Peyer's patch (tissue), 4 donors: ENCODE measurements at regions not wholly inside any gene's neighbourhood (a gene's known extent, or its start where the extent isn't known, plus 50 kb on each side); places are given as distances from the start of the nearest gene placed in this dataset.

ENCODE experiments used
- DNase-seq, 3 donors: peaks; one replicate each; pipeline ENCODE4 v3.0.0-alpha.2; 2017 to 2019
- H3K27ac ChIP-seq, 4 donors: fragments of 200-600 bp; sonication (generic); one replicate each; pipeline ENCODE4 v1.5.1; 2016 to 2019
- H3K27me3 ChIP-seq, 2 donors: fragments of 200-600 bp; sonication (generic); one replicate each; pipeline ENCODE4 v1.5.1; 2019
- H3K36me3 ChIP-seq, 3 donors: fragments of 200-600 bp; sonication (generic); one replicate each; pipeline ENCODE4 v1.5.1; 2016 to 2019
- H3K4me1 ChIP-seq, 4 donors: fragments of 200-600 bp; sonication (generic); one replicate each; pipeline ENCODE4 v1.5.1; 2016 to 2019
- H3K4me3 ChIP-seq, 4 donors: fragments of 200-600 bp; sonication (generic); 1 replicate in 3 of 4; 2 replicates in 1 of 4; pipeline ENCODE4 v1.5.1; 2016 to 2019; ENCODE audit warnings: mild to moderate bottlenecking in 1 of 4
- H3K9me3 ChIP-seq, 4 donors: fragments of 200-600 bp; sonication (generic); one replicate each; pipeline ENCODE4 v1.5.1; 2016 to 2019; ENCODE audit warnings: mild to moderate bottlenecking in 1 of 4
- POLR2A ChIP-seq, 2 donors: fragments of 450-650 bp; IDR thresholded peaks; one replicate each; pipeline ENCODE4 v1.5.1; 2017; ENCODE audit warnings: antibody characterized with exemption in 2 of 2, mild to moderate bottlenecking in 2 of 2, moderate library complexity in 2 of 2
- TF ChIP-seq, protein P1 (sequence below), 6 experiments: fragments of 450-650 bp in 4 of 6; fragments of 200-600 bp in 2 of 6; sonication (generic) in 1 of 6; IDR thresholded peaks; one replicate each; pipeline ENCODE4 v1.5.1; 2017 to 2019; ENCODE audit warnings: antibody characterized with exemption in 6 of 6, mild to moderate bottlenecking in 3 of 6, moderate library complexity in 1 of 6

DNA sequence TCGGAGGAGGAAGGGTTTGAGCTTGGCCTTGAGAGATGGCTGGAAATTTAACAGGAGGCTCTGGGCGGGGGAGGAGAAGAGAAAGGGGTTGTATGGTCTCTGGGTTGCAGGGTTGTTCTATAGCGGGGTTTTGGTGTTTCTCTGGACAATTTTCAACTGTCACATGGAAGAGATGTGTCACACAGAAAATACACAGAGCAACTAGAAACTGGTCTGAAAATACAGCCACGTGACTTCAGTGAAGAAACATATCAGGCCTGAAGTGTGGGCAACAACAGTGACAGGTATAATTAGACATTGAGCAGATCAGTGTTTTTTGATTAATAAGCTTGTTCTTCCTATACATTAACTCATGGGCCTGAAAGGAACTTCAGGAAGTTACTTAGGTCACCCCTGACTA is 205.3 kb upstream of the HMGA2 start:
- Histone ChIP-seq H3K4me3 (no peak overlapping the region), H3K9me3 (no peaks in the 10 kb centered on the region), H3K4me1 (no peaks in the 10 kb centered on the region), H3K36me3 (no peaks in the 10 kb centered on the region), H3K27ac (no peak overlapping the region), H3K27me3 (no peaks in the 10 kb centered on the region)
- TF ChIP-seq, protein P1, sequence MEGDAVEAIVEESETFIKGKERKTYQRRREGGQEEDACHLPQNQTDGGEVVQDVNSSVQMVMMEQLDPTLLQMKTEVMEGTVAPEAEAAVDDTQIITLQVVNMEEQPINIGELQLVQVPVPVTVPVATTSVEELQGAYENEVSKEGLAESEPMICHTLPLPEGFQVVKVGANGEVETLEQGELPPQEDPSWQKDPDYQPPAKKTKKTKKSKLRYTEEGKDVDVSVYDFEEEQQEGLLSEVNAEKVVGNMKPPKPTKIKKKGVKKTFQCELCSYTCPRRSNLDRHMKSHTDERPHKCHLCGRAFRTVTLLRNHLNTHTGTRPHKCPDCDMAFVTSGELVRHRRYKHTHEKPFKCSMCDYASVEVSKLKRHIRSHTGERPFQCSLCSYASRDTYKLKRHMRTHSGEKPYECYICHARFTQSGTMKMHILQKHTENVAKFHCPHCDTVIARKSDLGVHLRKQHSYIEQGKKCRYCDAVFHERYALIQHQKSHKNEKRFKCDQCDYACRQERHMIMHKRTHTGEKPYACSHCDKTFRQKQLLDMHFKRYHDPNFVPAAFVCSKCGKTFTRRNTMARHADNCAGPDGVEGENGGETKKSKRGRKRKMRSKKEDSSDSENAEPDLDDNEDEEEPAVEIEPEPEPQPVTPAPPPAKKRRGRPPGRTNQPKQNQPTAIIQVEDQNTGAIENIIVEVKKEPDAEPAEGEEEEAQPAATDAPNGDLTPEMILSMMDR (IDR thresholded peaks at IDR 0.05): no peak
- TF ChIP-seq POLR2A (IDR thresholded peaks at IDR 0.05): no peak
- no peak for DNase-seq

DNA sequence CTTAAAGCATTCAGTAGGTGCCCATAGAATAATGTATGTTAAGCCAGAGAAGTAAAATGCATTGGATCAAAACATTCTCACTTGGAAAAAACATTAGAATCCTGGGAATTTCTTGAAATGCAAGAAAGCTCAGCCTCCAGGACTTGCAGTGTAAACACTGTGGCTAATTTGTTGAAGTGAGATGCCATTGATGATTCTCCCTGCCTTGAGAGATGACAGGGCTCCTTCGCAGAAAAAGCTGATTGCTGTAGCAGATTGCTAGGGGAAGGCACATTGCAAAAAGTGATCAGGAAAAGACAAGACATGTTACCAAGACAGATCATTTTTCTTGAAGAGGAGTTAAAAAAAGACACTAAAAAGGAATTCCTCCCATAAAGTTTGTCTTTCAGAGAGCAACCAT is 204.2 kb upstream of the HMGA2 start:
- Histone ChIP-seq H3K36me3 (no peaks in the 10 kb centered on the region), H3K4me3 (no peak overlapping the region), H3K4me1 (no peaks in the 10 kb centered on the region), H3K27ac (no peak overlapping the region), H3K9me3 (no peaks in the 10 kb centered on the region), H3K27me3 (no peaks in the 10 kb centered on the region)
- TF ChIP-seq, protein P1 (IDR thresholded peaks at IDR 0.05): no peak
- TF ChIP-seq POLR2A (IDR thresholded peaks at IDR 0.05): no peak
- DNase-seq: no peak

DNA sequence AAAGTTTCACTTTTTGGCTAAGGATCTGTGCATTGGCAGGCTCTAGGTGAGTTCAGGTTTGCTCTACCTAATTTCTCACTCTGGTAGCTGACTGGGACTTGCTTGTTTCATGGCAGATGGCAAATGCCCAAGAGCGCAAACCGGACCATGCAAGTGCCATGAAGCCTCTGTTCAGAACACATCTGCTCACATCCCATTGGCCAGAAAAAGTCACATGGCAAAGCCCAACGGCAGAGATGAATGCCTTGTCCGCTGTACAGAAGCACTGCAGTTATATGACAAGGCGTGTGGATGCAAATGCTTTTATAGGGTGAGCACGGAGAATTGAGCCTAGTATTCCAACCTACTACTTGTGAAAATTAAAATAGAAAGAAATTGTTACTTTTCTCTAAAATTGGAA is 202.2 kb upstream of the HMGA2 start:
- Histone ChIP-seq H3K9me3 (no peaks in the 10 kb centered on the region), H3K4me3 (no peak overlapping the region), H3K4me1 (no peaks in the 10 kb centered on the region), H3K27me3 (no peaks in the 10 kb centered on the region), H3K36me3 (no peaks in the 10 kb centered on the region), H3K27ac (no peak overlapping the region)
- DNase-seq: no peak
- no peak for TF ChIP-seq POLR2A (IDR thresholded peaks at IDR 0.05)
- TF ChIP-seq, protein P1 (IDR thresholded peaks at IDR 0.05): no peak

DNA sequence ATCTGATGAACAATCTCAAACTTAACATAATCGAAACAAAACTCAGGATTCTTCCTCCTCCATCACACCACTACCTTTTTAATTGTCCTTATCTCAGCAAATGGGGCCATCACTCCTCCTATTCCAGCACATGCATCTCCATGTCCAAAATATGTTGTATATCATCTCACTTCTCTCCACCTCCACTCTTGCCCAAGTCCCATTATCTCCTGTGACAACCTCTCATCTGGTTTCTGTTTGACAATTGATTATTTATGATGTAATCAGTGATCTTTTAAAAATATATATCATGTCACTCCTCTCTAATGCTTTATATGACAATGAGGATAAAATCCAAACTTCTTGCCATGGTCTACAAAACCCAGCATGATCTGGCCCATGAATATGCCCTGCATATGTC is 200.8 kb upstream of the HMGA2 start:
- Histone ChIP-seq H3K4me3 (no peak overlapping the region), H3K4me1 (no peaks in the 10 kb centered on the region), H3K9me3 (no peaks in the 10 kb centered on the region), H3K27me3 (no peaks in the 10 kb centered on the region), H3K36me3 (no peaks in the 10 kb centered on the region), H3K27ac (no peak overlapping the region)
- TF ChIP-seq POLR2A (IDR thresholded peaks at IDR 0.05): no peak
- TF ChIP-seq, protein P1 (IDR thresholded peaks at IDR 0.05): no peak
- DNase-seq: no peak

DNA sequence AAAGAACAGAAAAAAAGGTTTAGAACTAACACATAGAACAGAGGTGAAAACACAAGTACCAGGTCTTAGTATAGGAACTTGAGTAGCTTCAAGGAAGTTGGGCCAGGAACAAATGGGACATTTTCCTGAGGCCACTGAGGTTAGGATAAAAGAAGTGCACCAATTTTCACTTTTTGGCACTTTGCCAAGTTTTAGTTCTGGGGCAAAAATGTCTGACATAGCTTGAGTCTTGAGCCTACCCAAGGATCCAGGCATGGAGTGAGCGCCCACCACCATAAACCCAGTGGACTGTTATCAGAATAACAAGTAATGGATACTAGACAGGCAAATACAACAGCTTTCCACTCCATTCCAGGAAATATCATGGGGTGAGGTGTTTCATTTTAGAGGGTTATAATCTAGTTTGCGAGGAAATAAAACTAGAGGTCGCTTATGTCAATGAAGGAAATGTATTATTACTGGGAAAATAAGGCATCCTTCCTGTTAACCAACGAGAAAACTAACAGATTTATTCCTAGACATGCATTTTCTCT is 199.7 kb upstream of the HMGA2 start:
- TF ChIP-seq, protein P1 (IDR thresholded peaks at IDR 0.05): no peak
- TF ChIP-seq POLR2A (IDR thresholded peaks at IDR 0.05): no peak
- no peak overlapping the region for H3K4me3 ChIP-seq
- H3K9me3 ChIP-seq: no peaks in the 10 kb centered on the region
- H3K4me1 ChIP-seq: no peaks in the 10 kb centered on the region
- no peaks in the 10 kb centered on the region for H3K36me3 ChIP-seq
- no peaks in the 10 kb centered on the region for H3K27me3 ChIP-seq
- DNase-seq: no peak
- H3K27ac ChIP-seq: no peak overlapping the region

DNA sequence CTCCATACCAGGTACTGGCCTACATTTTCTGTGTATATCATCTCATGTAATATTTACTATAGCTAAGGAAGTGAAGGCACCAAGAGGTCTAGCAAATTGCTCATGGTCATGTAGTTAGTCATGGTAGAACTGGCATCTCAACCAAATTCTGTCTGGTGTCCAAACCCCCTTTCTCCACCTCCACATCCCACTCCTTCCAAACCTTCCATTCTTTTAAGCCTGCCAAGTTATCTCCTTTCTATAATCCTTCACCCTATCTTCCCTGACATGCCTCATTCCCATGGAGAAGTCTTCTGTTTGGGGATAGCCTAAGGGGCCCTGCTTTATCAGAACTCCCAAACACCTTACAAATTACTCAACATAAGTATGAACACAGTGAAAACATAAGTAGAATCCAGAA is 196.2 kb upstream of the HMGA2 start:
- Histone ChIP-seq H3K36me3 (no peaks in the 10 kb centered on the region), H3K9me3 (no peaks in the 10 kb centered on the region), H3K27me3 (no peaks in the 10 kb centered on the region), H3K27ac (no peak overlapping the region), H3K4me1 (peaks cover 0 to 16% (median 3%) of the 10 kb centered on the region in 4 donors), H3K4me3 (no peak overlapping the region)
- DNase-seq: no peak
- TF ChIP-seq POLR2A (IDR thresholded peaks at IDR 0.05): no peak
- TF ChIP-seq, protein P1 (IDR thresholded peaks at IDR 0.05): no peak
